ENCODE measurements at regions not wholly inside any gene's neighbourhood (a gene's known extent, or its start where the extent isn't known, plus 50 kb on each side); places are given as distances from the start of the nearest gene placed in this dataset.
"Not testable (repeated sequence)": the region's sequence is repeated elsewhere in the genome, so short reads cannot be mapped to it uniquely, and the experiment has no call there.

DNA sequence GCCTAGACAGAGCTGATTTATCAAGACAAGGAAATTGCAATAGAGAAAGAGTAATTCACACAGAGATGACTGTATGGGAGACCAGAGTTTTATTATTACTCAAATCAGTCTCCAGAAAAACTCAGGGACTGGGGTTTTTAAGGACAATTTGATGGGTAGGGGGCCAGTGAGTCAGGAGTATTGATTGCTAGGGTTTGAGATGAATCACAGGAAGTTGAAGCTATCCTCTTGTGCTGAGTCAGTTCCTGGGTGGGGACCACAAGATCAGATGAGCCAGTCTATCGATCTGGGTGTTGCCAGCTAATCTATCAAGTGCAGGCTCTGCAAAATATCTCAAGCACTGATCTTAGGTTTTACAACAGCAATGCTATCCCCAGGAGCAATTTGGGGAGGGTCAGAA is 87.4 kb upstream of the TGIF2LY start:
- not testable (repeated sequence) for DNase-seq

DNA sequence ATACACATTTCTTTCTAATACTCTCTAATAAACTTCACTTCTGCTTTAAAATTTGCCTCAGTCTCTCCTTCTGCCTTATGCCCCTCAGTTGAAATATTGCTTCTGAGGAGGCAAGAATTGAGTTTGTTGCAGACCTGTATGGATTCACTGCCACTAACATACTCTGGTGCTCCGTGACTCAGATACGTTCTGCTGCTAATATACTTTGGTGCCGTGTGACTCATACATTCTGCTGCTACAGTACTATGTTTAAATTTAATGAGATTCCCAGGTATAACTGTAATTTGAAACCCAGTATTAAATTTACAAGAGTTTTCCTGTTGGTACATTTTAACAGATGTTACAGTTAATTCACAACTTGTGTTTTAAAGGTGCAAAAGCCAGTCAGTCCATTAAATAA is 84.3 kb upstream of the TGIF2LY start:
- not testable (repeated sequence) for DNase-seq

DNA sequence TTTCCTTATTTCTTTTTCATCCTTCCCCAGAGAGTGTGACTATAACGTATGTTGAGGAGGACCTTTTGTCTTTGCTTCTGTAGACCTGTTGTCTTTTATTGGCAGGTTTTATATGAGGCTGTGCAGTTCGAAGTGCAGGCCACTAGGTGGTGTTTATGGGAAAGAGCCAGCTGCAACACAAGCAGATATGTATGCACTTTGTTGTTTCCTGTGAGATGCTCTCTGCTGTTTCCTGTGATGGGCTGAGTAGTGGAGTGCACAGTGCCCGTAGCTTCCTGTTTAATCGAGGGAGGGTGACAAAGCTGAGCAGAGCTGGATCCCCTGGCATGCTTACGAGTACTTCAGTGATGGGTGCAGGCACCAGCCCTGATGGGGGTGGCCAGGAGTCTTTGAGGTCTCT is 51.8 kb upstream of the TGIF2LY start:
- DNase-seq, result peak; percentile 1
